ENCODE measurements at regions not wholly inside any gene's neighbourhood (a gene's known extent, or its start where the extent isn't known, plus 50 kb on each side); places are given as distances from the start of the nearest gene placed in this dataset.
"Not testable (repeated sequence)": the region's sequence is repeated elsewhere in the genome, so short reads cannot be mapped to it uniquely, and the experiment has no call there.

DNA sequence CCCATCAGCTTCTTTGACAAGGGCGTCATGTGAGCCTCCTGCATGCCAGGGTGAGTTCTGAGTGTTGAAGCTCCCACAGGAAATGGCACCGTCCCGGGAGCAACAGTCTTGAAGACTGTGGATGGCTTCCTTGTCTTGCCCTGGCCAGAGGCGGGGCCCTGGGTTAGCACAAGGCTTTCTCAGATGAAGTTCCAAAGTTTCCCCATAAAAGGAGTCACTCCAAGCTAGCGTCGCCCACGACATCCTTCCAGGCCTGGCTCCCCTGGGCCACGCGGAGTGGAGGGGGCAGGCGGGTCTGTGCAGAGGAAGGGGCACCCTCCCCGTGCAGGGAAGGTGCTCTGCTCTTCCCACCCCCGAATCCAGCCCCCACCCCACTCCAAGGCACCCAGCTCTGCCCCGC lies 4426.1 kb upstream of the TPTE start:
- TF ChIP-seq, protein P1, sequence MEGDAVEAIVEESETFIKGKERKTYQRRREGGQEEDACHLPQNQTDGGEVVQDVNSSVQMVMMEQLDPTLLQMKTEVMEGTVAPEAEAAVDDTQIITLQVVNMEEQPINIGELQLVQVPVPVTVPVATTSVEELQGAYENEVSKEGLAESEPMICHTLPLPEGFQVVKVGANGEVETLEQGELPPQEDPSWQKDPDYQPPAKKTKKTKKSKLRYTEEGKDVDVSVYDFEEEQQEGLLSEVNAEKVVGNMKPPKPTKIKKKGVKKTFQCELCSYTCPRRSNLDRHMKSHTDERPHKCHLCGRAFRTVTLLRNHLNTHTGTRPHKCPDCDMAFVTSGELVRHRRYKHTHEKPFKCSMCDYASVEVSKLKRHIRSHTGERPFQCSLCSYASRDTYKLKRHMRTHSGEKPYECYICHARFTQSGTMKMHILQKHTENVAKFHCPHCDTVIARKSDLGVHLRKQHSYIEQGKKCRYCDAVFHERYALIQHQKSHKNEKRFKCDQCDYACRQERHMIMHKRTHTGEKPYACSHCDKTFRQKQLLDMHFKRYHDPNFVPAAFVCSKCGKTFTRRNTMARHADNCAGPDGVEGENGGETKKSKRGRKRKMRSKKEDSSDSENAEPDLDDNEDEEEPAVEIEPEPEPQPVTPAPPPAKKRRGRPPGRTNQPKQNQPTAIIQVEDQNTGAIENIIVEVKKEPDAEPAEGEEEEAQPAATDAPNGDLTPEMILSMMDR (IDR thresholded peaks at IDR 0.05) = not testable (repeated sequence)
- not testable (repeated sequence) for TF ChIP-seq POLR2A (IDR thresholded peaks at IDR 0.05)

Data from lower leg skin (tissue), 3 donors.